GM18520 (cell line): ENCODE measurements at regions not wholly inside any gene's neighbourhood (a gene's known extent, or its start where the extent isn't known, plus 50 kb on each side); places are given as distances from the start of the nearest gene placed in this dataset.
"Not testable (repeated sequence)": the region's sequence is repeated elsewhere in the genome, so short reads cannot be mapped to it uniquely, and the experiment has no call there.

ENCODE experiments used
- ATAC-seq: cut with Tn5 transposase; IDR thresholded peaks from one replicate; pipeline ENCODE4 v1.9.1; 2021; ENCODE audit not compliant: unreplicated experiment

DNA sequence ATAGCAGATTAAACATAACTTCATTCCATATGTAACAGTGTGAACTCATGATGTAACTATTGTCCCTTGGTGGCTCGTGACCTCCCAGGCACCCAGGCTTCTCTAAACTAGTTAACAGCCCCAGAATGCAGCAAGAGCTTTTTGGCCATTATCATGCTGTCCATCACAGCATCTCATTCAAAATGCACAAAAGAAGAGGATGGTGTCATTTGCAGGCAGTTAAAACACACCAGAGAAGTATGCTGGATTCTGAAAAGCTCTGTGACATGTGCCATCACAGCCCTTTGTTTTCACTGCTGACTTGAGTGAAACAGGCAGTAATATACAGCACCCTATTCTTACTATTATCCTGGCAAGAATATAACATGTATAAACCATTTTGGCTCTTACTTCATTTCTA lies 117.6 kb upstream of the CHMP2B start:
- ATAC-seq, result no peak

DNA sequence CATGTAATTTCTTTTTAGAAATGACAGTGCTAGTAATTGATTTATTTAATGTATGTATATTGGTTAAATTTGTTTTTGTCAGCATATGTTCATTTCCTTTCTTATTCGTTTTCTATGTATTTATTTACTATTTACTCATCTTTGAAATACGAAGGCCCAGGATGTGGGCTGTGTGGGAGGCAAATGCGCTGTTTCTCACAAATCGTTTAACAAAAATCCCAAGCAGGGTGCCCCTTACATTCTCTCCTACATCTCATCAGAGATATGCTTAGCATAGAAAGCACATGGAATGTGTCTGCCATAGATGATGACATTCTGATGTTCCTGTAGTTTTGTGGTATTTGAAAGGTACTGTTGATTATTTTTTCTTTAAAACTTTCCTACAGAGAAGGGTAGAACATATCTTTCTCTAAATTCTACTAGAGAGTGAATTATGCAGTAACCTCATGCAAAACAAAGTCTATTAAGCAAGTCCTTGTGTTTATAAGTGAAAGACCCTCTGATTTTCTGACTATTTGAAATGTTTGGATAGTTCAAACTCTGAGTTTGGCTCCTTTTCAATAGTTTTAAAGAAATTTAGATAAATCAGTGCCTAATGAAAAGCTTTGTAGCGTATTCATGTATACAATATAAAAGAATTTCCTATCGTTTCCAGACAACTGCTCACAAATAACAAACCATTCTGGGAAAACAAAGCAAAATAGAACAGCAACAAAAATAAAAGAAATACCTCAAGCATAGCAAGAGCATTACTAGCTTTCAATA lies 111.1 kb upstream of the VGLL3 start:
- no peak for ATAC-seq

DNA sequence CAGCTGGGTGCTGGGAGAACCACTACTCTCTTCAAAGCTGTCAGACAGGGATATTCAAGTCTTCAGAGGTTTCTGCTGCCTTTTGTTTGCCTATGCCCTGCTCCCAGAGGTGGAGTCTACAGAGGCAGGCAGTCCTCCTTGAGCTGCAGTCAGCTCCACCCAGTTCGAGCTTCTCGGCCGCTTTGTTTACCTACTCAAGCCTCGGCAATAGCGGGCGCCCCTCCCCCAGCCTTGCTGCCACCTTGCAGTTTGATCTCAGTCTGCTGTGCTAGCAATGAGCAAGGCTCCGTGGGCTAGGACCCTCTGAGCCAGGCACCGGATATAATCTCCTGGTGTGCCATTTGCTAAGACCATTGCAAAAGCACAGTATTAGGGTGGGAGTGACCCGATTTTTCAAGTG lies 106.8 kb upstream of the VGLL3 start:
- ATAC-seq, result not testable (repeated sequence)

DNA sequence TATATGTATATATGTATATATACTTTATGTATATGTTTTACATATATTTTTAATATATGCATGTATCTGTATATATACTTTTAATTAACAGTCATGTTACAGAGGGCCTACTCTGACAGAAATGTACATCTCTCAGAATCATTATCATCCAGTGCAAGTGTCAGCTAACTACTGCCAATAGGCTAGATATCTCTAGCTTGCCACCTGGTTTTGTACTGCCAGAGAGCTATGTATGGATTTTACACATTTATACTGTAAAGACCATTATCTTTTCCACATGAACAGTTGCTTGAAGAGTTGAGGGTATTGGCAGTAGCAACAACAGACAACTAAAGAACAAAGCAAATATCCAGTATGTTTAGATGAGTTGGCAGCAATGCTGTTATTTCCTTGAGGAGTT lies 99.7 kb upstream of the VGLL3 start:
- ATAC-seq, result no peak

DNA sequence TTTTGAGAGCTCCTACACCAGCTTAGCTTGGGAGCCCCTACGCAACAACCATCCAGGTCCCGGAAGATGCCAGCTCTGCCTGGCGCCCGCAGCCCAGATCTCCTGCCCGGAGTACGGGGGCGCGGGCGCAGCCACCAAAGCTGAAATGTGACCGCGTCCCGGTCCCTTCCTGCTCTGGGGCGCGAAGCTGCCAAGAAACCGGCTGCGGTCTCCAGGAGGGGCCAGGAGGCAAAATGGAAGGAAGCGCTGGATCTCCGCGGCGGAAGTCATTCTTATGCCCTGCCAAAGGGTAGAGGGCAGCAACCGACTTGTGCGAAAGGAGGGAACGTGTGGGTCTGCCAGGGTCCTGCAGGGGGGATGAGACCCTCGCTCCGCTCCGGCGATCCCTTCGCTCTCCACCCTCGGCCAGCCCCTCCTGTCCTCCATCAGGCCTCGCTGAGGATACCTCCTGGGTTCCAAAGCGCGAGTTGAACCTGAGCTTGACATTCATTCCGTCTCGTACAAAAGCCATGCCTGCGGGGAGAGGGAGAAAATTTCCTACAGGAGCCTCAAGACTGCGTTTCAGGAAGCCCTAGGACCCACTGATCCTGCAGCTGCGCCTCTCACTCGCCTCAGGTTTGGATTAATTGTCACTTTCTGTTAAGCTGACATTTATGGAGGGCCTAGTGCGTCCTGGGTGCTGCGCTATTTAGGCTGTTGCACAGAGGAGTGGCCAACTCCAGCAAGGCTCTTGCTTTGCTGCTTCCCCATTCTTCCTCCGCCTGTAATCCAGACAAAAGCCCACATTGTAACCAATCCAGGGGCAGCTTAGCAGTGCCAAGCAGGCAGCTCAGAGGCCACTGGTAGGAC lies 98.3 kb upstream of the VGLL3 start:
- peak; percentile 44 for ATAC-seq

GRCh38 chr3:87088430-87088992 lies 97.6 kb upstream of the VGLL3 start:
- peak; percentile 8 for ATAC-seq

DNA sequence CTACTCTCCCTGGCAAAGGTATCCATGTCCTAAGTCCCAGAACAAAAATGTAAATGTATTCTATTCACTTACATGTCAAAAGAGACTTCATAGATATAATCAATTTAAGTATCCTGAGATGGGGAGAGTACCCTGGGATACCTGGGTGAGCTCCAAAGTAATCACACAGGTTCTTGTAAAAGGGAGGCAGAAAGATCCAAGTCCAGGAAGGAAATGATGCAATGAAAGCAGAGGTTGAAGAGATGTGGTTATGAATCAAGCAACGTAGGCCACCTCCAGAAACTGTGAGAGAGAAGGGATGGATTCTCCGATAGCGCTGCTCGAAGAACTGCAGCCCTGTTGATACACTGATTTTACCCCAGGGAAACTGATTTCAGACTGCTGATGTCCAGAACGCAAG lies 93.9 kb upstream of the VGLL3 start:
- no peak for ATAC-seq

- peak; percentile 62 for ATAC-seq
These were observed 92.0 kb upstream of the VGLL3 start for GRCh38 chr3:87082796-87083440.

GRCh38 chr3:87077355-87077754 lies 86.4 kb upstream of the VGLL3 start:
- ATAC-seq, result no peak

DNA sequence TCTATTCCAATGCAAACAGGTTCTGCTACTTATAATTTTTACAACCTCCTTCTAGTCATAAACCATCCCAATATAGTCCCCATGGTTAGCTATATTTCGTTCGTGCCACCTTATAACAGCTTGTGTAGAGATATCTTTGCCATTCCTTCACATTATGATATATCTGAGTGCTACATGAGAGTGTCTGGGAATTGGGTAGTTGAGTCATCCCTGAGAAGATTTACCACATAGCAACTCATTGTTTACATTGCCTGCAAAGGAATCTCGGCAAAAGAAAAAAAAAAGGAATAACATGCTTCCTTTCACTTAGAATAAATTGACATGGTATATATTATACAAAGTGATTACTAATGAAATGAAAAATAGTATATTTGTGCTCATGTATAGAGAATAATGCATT lies 86.0 kb upstream of the VGLL3 start:
- ATAC-seq, result no peak

DNA sequence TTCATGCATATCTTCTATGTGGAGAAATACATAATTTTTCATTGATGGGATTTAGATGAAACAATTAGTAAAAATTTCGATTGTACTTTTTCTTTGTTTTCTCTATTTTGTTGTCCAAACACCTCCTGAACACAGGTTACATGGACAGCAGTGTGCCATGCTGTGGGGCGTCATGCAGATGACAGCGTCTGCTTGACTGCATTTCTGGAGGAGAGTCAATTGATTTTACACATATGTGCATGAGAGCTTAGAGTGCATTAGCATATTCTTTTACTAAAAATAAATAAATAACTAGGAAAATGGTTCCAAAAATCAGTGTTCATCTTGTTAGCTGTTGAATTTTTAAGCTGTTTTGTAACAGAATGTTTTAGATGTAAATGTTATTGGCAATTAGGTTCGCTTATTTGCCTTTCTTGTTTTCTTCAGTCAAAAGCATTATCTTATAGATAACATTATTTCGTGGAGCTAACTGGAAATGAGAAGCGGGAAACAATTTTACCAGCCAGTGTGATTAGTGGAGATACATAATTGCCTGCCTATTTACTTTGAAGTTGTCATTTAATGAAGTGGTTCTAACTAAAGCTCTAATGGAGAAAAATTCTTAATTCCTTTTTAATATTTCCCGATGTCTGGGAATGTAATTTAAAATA lies 82.7 kb upstream of the VGLL3 start:
- ATAC-seq, result no peak

DNA sequence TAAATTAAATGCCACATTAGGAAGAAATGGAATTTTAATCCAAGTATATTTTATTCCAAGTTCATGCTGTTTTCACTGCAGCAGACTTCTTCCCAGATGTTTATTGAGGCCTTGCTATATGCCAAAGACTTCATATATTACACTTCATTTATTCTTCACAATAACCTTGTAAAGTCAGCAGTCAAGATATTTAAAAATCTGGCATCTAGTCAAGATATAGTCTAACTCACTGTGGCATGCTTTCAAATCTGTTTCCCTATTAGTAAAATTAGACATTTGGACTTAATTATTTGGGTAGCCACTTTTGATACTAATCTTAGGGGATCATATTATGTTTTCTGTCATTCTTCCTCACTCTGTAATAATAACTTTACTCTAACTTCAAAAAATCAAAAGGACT lies 81.5 kb upstream of the VGLL3 start:
- ATAC-seq, result no peak

DNA sequence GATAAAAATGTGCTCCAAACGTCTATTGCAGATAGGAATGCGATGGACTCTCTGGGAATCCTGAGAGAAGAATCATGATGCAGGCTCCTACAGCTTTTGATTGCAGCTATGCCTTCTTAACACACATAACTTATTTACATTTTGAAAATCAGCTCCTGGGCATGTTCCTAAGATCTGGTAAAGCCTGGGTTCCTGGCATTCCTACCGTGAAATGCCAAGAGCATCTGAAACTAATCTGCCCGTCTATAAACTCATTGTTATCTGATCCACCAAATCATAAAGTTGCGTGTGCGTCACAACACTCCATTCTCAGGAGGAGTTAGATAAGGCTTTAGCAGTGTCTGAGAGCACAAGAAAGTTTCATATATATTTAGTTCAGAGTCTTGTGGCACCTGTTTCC lies 79.0 kb upstream of the VGLL3 start:
- ATAC-seq, result no peak

GRCh38 chr3:87069021-87069420 lies 78.1 kb upstream of the VGLL3 start:
- ATAC-seq, result no peak

- ATAC-seq, result no peak
These were observed 71.7 kb upstream of the VGLL3 start for GRCh38 chr3:87062685-87063084.

- no peak for ATAC-seq
These were observed 66.5 kb upstream of the VGLL3 start for GRCh38 chr3:87057474-87057873.

- ATAC-seq, result no peak
These were observed 62.6 kb upstream of the VGLL3 start for GRCh38 chr3:87053553-87053952.

GRCh38 chr3:87052499-87053260 lies 61.7 kb upstream of the VGLL3 start:
- ATAC-seq, result no peak

- ATAC-seq, result peak; percentile 66
These were observed 56.9 kb upstream of the VGLL3 start for GRCh38 chr3:87047852-87048251.

- no peak for ATAC-seq
These were observed 55.3 kb upstream of the VGLL3 start for GRCh38 chr3:87046241-87046640.
